Sigmoid colon (tissue), 6 donors: ENCODE measurements at regions not wholly inside any gene's neighbourhood (a gene's known extent, or its start where the extent isn't known, plus 50 kb on each side); places are given as distances from the start of the nearest gene placed in this dataset.
A peak's percentile ranks its signal among the peaks of the same experiment; 100 is the strongest.
"Not testable (repeated sequence)": the region's sequence is repeated elsewhere in the genome, so short reads cannot be mapped to it uniquely, and the experiment has no call there.

Source experiments
- DNase-seq: peaks from one replicate; pipeline ENCODE4 v3.0.0-alpha.2; 2019
- H3K27ac ChIP-seq, 4 donors: fragments of 200-600 bp; sonication (generic); one replicate each; pipeline ENCODE4 v1.5.1; 2016 to 2019; ENCODE audit warnings: mild to moderate bottlenecking in 1 of 4
- H3K27me3 ChIP-seq, 3 donors: fragments of 200-600 bp; sonication (generic); one replicate each; pipeline ENCODE4 v1.5.1; 2019; ENCODE audit warnings: mild to moderate bottlenecking in 1 of 3
- H3K36me3 ChIP-seq, 4 donors: fragments of 200-600 bp; sonication (generic); one replicate each; pipeline ENCODE4 v1.5.1; 2016 to 2019
- H3K4me1 ChIP-seq, 4 donors: fragments of 200-600 bp; sonication (generic); one replicate each; pipeline ENCODE4 v1.5.1; 2017 to 2019
- H3K4me3 ChIP-seq, 4 donors: fragments of 200-600 bp; sonication (generic); one replicate each; pipeline ENCODE4 v1.5.1; 2017 to 2019; ENCODE audit warnings: mild to moderate bottlenecking in 2 of 4, moderate library complexity in 1 of 4
- H3K9me3 ChIP-seq, 4 donors: fragments of 200-600 bp in 3 of 4; sonication (generic) in 3 of 4; one replicate each; pipeline versions ENCODE4 v1.5.1 to v1.6.1; 2013 to 2019
- EP300 ChIP-seq, 4 donors: sonication (generic); formaldehyde crosslinking; IDR thresholded peaks; one replicate each; pipeline ENCODE4 v1.6.1; 2017; ENCODE audit warnings: antibody characterized with exemption in 4 of 4
- POLR2A ChIP-seq, 2 donors: fragments of 450-650 bp; IDR thresholded peaks; one replicate each; pipeline ENCODE4 v1.6.1; 2016; ENCODE audit warnings: antibody characterized with exemption in 2 of 2, mild to moderate bottlenecking in 2 of 2, moderate library complexity in 2 of 2
- POLR2AphosphoS5 ChIP-seq, 4 donors: sonication (generic); formaldehyde crosslinking; IDR thresholded peaks; one replicate each; pipeline ENCODE4 v1.6.1; 2017; ENCODE audit warnings: antibody characterized with exemption in 4 of 4
- WGBS, 2 donors: extraction: QIAGEN DNeasy Blood & Tissue Kit; methylation state at CpG; one replicate each; pipeline ENCODE4 v1.1.7; 2013; 5-methylcytosine and 5-hydroxymethylcytosine counted together
- intact Hi-C: fragments of 100-400 bp; cut with DNase I; formaldehyde crosslinking; loops from one replicate; pipeline ENCODE4 v1.15.1; 2023
- TF ChIP-seq, protein P1 (sequence below), 4 experiments: fragments of 450-650 bp in 3 of 4; fragments of 200-600 bp in 1 of 4; IDR thresholded peaks; one replicate each; pipeline ENCODE4 v1.5.1; 2016 to 2019; ENCODE audit warnings: antibody characterized with exemption in 4 of 4, mild to moderate bottlenecking in 3 of 4, moderate library complexity in 2 of 4
- donor health status: healthy with polysubstance abuse.
- donor health status: healthy.

DNA sequence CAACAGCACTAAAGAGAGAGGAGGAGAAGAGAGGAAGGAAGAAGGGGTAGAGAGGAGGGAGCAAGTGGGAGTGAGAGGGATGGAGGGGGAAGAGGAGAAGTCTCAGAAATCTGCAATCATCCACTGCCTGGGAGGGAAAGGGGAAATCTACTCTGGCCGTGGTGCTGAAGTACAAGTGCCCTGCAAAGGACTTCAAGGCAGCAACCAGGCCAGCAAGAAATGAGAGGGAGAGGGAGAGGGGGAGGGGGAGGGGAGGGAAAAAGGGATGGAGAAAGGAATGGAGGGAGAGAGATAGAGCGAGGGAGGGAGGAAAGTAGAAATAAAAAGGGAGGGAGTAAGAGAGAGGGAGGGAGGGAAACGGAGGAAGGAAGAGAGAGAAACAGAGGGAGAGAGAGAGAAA, 130.8 kb upstream of the EEF2KMT start:
- DNase-seq: peak; percentile 12
- H3K4me3 ChIP-seq: no peak overlapping the region

DNA sequence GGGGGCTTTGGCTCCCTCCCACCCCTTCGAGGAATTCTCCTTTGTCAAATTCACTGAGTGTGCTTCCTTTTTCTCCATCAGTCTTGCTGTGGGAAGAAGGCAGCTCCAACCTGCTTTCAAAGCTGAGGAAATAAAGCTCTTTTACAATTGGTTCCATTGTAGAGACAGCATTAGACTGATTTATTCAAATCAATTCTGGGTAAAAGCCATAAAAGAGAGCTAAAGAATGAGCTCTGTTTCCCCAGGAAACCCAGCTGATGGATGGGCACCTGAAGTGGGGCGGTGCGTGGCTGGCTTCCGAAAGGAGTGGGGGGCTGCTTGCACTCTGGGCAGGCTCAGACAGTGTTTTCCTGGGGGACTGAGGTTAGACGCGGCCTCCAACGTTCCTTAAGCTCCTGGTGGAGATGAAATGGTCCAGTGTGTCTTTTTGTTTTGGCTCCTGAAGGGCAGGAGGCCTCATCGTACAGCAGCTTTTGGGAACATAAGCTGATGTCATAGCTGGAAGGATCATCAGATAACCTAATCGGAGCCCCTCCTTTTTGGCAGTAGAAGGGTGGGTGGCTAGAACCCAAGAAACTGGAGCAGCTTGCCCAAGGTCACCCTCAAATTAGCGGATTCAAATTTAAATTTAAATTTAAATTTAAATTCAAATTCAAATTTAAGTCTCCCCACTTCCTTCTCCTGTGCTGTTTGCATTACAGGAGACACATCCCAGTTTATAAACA, 128.5 kb upstream of the EEF2KMT start:
- 56 to 69% methylated on average over 10 of the region's 10 CpGs for WGBS, 2 donors
- H3K9me3 ChIP-seq: no peaks in the 10 kb centered on the region
- no peaks in the 10 kb centered on the region for H3K36me3 ChIP-seq
- no peak overlapping the region for H3K27ac ChIP-seq
- intact Hi-C loops: no loop called here
- no peaks in the 10 kb centered on the region for H3K4me1 ChIP-seq
- peak; percentile 29 for DNase-seq
- H3K4me3 ChIP-seq: no peak overlapping the region
- peaks cover 0 to 12% (median 0%) of the 10 kb centered on the region in 3 donors for H3K27me3 ChIP-seq
- TF ChIP-seq, protein P1, sequence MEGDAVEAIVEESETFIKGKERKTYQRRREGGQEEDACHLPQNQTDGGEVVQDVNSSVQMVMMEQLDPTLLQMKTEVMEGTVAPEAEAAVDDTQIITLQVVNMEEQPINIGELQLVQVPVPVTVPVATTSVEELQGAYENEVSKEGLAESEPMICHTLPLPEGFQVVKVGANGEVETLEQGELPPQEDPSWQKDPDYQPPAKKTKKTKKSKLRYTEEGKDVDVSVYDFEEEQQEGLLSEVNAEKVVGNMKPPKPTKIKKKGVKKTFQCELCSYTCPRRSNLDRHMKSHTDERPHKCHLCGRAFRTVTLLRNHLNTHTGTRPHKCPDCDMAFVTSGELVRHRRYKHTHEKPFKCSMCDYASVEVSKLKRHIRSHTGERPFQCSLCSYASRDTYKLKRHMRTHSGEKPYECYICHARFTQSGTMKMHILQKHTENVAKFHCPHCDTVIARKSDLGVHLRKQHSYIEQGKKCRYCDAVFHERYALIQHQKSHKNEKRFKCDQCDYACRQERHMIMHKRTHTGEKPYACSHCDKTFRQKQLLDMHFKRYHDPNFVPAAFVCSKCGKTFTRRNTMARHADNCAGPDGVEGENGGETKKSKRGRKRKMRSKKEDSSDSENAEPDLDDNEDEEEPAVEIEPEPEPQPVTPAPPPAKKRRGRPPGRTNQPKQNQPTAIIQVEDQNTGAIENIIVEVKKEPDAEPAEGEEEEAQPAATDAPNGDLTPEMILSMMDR (IDR thresholded peaks at IDR 0.05): no peak
- TF ChIP-seq POLR2AphosphoS5 (IDR thresholded peaks at IDR 0.05): no peak
- no peak for TF ChIP-seq EP300 (IDR thresholded peaks at IDR 0.05)
- TF ChIP-seq POLR2A (IDR thresholded peaks at IDR 0.05): no peak

More for the DNA sequence above, 130.8 kb upstream of the EEF2KMT start:
- no peaks in the 10 kb centered on the region for H3K36me3 ChIP-seq
- WGBS, 2 donors: 14 to 52% methylated on average over 3 of the region's 3 CpGs
- TF ChIP-seq EP300 (IDR thresholded peaks at IDR 0.05): no peak
- no peak for TF ChIP-seq POLR2AphosphoS5 (IDR thresholded peaks at IDR 0.05)
- TF ChIP-seq POLR2A (IDR thresholded peaks at IDR 0.05): no peak
- TF ChIP-seq, protein P1 (IDR thresholded peaks at IDR 0.05): no peak
- intact Hi-C loops: no loop called here
- peaks cover 0 to 7% (median 0%) of the 10 kb centered on the region in 3 donors for H3K27me3 ChIP-seq
- H3K4me1 ChIP-seq: no peaks in the 10 kb centered on the region
- H3K27ac ChIP-seq: no peak overlapping the region
- no peaks in the 10 kb centered on the region for H3K9me3 ChIP-seq

DNA sequence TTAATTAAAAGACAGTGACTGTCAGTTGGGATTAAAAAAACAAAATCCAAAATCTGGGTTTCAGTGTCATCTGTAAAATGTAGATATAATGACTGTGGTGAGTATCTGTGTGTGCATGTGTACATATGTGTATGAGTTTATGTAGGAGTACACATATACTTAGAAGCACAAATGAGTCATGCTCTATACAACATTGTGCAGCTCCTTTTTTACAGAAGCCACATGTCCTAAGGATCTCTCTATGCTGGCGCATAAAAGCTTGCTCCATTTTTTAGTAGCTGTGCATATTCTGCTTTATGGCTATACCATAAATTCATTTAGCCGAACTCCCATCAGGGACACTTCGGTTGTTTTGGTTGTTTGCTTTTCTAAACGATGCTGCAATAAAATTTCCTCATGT, 125.2 kb upstream of the EEF2KMT start:
- DNase-seq: no peak
- Histone ChIP-seq H3K27ac (no peak overlapping the region), H3K4me3 (no peak overlapping the region), H3K27me3 (peaks cover 0 to 12% (median 0%) of the 10 kb centered on the region in 3 donors), H3K9me3 (no peaks in the 10 kb centered on the region), H3K36me3 (no peaks in the 10 kb centered on the region), H3K4me1 (no peaks in the 10 kb centered on the region)
- no peak for TF ChIP-seq POLR2AphosphoS5 (IDR thresholded peaks at IDR 0.05)
- TF ChIP-seq, protein P1 (IDR thresholded peaks at IDR 0.05): no peak
- intact Hi-C loops: no loop called here
- WGBS, 2 donors: 17 to 60% methylated on average over 4 of the region's 4 CpGs

DNA sequence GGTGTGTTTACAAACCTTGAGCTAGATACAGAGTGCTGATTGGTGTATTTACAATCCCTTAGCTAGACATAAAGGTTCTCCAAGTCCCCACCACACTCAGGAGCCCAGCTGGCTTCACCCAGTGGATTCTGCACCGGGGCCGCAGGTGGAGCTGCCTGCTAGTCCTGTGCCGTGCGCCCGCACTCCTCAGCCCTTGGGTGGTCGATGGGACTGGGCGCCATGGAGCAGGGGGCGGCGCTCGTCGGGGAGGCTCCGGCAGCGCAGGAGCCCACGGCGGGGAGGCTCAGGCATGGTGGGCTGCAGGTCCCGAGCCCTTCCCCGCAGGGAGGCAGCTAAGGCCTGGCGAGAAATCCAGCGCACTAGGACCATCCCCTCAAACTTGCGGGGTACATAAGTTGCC, 124.2 kb upstream of the EEF2KMT start:
- H3K4me3 ChIP-seq, intact Hi-C loops, H3K9me3 ChIP-seq, H3K36me3 ChIP-seq, H3K27ac ChIP-seq, H3K4me1 ChIP-seq: not testable (repeated sequence)
- H3K27me3 ChIP-seq: peaks cover 0 to 12% (median 0%) of the 10 kb centered on the region in 3 donors
- peak; percentile 10 for DNase-seq
- 96 to 98% methylated on average over 20 of the region's 20 CpGs for WGBS, 2 donors

DNA sequence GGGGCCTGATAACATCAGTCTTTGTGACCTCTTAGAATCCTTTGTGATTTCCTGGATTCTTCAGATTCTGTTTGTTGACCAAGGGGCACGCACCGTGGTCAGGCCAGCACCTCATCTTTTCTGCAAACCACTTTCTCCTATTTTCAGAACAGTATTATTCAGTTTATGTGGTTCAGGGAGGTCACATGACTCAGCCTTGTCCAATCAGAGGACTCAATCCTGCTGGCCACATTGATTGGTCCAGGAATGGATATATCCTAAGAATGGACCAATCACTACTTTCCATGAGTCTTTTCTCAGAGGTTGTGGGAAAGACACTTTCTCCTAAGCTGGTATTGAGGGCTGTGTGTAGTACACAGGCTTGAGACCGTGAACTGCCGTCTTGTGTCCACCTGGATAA, 123.1 kb upstream of the EEF2KMT start:
- intact Hi-C loops: no loop called here
- H3K27me3 ChIP-seq: peaks cover 0 to 12% (median 0%) of the 10 kb centered on the region in 3 donors
- no peak for DNase-seq

More for the DNA sequence above, 123.1 kb upstream of the EEF2KMT start:
- no peak overlapping the region for H3K27ac ChIP-seq
- H3K4me3 ChIP-seq: no peak overlapping the region
- WGBS, 2 donors: 93 to 94% methylated on average over 4 of the region's 4 CpGs
- no peaks in the 10 kb centered on the region for H3K9me3 ChIP-seq
- peaks cover 0 to 4% (median 0%) of the 10 kb centered on the region in 4 donors for H3K4me1 ChIP-seq
- TF ChIP-seq EP300 (IDR thresholded peaks at IDR 0.05) (no peak), POLR2A (IDR thresholded peaks at IDR 0.05) (no peak), POLR2AphosphoS5 (IDR thresholded peaks at IDR 0.05) (no peak)
- TF ChIP-seq, protein P1 (IDR thresholded peaks at IDR 0.05): no peak
- H3K36me3 ChIP-seq: no peaks in the 10 kb centered on the region
